Daoy (cell line): ENCODE measurements at regions not wholly inside any gene's neighbourhood (a gene's known extent, or its start where the extent isn't known, plus 50 kb on each side); places are given as distances from the start of the nearest gene placed in this dataset.

Source experiments
- DNase-seq: peaks from one replicate; pipeline ENCODE4 v3.0.0-alpha.2; 2015; ENCODE audit warnings: low read depth

- DNase-seq: no peak
Observed at GRCh38 chr12:89994911-89995310, 286.3 kb upstream of the ATP2B1 start.

DNA sequence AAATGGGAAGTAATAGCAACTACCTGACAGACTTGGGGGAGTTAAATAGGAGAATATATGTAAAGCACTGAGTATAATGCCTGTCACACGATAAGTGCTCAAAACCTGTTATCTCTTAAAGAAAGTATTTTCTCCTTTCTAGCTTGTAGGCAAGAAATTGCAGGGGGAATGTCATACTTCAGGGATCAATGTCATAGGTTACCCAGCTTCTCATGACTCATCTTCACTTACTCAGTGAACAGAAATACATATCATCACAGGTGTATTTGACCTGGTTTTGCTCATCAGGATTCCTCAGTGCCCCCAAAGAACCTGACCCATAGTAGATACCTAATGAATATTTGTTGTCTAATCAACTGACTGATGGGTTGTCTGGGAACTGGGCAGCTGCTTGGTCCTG is 285.0 kb upstream of the ATP2B1 start:
- DNase-seq: no peak

DNA sequence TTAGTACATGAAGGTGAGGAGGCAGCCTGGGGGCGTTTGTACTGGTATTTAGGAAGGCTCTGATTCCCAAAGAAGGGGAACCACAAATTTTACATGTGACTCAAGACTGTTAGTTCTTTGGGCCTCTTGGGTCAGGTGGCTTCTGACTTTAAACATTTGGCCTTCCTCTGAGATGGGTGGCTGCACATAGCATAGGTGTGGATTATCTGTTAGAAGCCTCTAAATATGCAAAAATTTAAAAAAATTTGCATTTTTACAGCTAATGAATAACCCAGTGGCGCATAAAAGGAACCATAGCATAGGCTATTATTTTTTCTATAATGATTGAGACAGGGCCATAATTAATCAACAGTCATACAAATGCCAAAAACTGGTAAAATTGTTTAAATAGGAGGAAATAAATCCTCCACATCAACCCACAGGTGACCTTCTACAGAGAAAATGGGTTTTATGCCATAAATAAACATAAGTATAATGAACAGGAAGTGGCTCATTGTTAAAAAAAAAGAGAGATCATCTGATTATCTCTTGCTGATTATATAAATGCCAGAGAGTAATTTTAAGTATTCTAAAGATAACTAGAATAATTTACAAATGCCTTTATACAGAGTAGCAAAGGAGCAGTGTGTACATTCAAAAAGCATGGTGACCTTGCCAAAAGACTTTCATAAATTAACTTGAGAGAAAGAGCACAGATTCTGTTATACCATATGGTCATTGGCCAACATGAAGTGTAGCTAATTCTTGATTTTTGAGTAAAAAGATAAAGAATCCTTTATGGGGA is 284.2 kb upstream of the ATP2B1 start:
- no peak for DNase-seq

DNA sequence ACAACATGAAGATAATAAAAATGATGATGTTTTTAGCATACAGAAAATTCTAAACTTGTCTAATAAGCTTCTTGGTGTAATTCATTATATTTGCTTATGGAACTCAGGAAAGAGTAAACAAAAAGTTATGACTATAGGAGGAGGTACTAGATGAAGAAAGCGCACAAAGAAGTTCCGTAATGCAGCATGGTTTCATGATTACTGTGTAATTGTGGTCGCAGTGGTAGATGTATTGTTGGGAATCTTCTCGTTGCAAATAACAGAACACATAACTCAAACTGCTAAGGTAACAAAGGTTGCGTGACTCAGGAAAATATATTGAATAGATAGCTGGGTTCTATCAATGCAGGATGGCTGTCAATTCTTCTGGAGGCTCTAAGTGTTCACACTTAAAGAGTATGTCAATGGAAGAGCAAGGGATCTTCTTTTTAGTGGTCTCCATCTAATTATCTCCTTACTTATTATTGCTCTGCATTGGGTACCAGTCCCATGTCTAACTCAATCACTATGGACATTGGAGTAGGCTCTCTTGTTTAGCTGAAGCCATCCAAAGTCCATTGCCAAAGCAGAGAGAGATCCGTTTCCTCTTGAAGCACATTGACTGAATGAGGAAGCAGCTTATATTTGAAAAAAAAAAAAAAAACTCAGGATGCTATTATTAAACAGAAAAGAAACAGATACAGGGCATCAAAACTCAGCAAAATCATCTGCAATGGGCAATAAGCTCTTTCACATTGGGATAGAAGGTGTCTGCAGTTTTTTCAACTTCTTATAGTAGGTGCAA is 283.4 kb upstream of the ATP2B1 start:
- no peak for DNase-seq

- no peak for DNase-seq
Observed at GRCh38 chr12:89988188-89988915, 279.7 kb upstream of the ATP2B1 start.

- no peak for DNase-seq
Observed at GRCh38 chr12:89985935-89986334, 277.3 kb upstream of the ATP2B1 start.

DNA sequence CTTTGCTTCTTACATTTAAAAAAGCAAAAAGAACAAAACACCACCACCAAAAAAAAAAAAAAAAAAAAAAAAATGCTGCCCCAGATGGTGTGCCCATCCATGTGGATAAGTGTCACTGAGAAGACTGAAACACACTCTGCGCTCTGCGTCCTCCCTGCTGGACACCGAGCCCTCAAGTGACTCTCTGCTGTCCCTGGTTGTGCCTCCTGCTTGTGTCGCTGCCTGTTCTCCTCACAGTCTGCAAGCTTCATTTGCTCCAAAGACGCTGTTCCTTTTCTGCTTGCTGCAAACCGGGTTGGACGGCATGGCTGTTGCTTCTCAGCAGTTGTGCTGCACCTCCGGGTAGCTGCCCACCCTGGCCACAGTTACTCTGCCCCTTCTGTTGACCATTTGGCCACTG is 276.2 kb upstream of the ATP2B1 start:
- DNase-seq: no peak

- no peak for DNase-seq
Observed at GRCh38 chr12:89983622-89984021, 275.0 kb upstream of the ATP2B1 start.

- no peak for DNase-seq
Observed at GRCh38 chr12:89980236-89980635, 271.6 kb upstream of the ATP2B1 start.

GRCh38 chr12:89977405-89978085 is 268.9 kb upstream of the ATP2B1 start:
- DNase-seq: no peak

DNA sequence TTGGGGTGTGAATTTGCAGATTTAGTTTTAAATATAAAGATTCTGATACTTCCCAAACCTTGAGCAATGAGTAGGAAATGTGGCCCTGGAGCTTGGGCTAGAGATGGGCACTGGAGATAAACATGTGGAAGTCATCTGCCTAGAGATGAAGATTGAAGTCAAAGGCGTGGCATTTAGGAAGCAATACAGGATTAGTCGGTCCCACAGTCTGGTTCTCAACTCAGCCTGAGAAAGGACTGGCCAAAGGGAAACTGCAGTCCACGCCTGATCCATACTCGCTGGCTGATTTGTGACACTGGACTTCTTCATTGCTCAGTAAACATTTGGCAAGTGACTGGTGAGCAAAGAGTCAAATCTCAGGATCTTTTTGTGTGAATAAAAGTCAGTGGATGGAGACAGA is 268.2 kb upstream of the ATP2B1 start:
- DNase-seq: no peak

DNA sequence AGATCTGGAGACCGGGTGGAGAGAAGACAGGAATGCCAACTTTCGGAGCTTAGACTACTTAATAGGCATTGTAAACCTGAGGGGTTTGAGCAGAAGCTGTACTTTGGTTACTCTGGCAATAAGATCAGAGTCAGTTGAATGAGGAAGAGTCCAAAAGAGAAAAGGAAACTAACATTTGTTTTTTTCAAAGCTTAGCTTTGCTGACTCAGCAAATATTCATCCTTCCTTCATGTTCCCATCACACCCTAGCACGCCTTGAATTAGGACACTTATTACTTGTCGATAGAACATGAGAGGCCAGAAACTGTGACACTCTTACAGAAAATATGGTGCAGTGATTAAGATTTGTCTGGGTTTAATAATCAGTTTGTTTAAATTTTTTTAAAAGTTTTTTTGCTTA is 266.9 kb upstream of the ATP2B1 start:
- DNase-seq: no peak

DNA sequence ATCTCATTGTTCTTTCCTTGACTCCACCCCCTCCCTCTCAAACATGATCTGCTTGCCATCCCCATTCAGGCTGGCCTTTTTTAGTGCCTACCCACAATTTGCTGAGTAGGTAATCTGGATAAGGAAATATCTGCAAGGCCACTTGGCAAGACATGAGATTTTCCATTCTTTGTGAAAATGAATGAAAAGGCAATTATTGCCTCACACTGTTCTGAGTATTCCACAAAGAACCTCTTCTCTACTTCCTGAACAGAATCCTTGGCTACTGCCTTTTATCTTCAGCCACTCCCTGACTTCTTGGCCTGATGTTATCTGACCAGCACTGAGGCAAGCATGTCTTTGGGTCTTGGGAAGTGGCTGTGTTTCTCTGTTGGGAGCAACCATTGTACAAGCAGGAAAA is 263.2 kb upstream of the ATP2B1 start:
- DNase-seq: no peak

DNA sequence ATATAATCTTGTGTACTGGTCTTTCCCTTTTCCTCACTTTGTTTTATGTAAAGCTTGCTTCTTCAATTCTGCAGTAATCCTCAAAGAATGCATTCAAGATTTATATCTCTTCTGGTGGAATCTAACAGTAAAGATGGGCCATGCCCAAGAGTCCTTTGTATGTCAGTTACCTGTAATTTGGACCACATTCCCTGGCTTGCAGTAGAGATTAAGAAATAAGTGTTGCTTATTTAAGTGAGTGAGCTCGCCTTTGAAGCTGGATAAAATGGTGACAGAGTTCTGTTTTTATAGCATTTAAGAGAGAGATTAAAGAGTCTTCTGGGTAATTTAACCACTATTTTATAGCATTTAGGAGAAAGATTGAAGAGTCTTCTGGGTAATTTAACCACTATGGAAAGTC is 262.1 kb upstream of the ATP2B1 start:
- no peak for DNase-seq

- no peak for DNase-seq
Observed at GRCh38 chr12:89969093-89969492, 260.5 kb upstream of the ATP2B1 start.

GRCh38 chr12:89968151-89968700 is 259.6 kb upstream of the ATP2B1 start:
- DNase-seq: no peak

GRCh38 chr12:89966495-89967240 is 258.0 kb upstream of the ATP2B1 start:
- DNase-seq: no peak

- DNase-seq: no peak
Observed at GRCh38 chr12:89965993-89966392, 257.4 kb upstream of the ATP2B1 start.

- DNase-seq: no peak
Observed at GRCh38 chr12:89962648-89963047, 254.0 kb upstream of the ATP2B1 start.

- DNase-seq: peak; percentile 89
Observed at GRCh38 chr12:89960607-89961394, 252.2 kb upstream of the ATP2B1 start.
